GM19455 (cell line): ENCODE measurements at regions not wholly inside any gene's neighbourhood (a gene's known extent, or its start where the extent isn't known, plus 50 kb on each side); places are given as distances from the start of the nearest gene placed in this dataset.

ENCODE experiments used
- ATAC-seq: cut with Tn5 transposase; IDR thresholded peaks from one replicate; pipeline ENCODE4 v1.9.1; 2021; ENCODE audit not compliant: unreplicated experiment

GRCh38 chr5:2196989-2197619, 314.4 kb upstream of the IRX4 start:
- ATAC-seq, result no peak

- no peak for ATAC-seq
Observed at GRCh38 chr5:2196416-2196815, 313.7 kb upstream of the IRX4 start.

GRCh38 chr5:2194949-2195348, 312.2 kb upstream of the IRX4 start:
- no peak for ATAC-seq

- no peak for ATAC-seq
Observed at GRCh38 chr5:2194236-2194555, 311.5 kb upstream of the IRX4 start.

DNA sequence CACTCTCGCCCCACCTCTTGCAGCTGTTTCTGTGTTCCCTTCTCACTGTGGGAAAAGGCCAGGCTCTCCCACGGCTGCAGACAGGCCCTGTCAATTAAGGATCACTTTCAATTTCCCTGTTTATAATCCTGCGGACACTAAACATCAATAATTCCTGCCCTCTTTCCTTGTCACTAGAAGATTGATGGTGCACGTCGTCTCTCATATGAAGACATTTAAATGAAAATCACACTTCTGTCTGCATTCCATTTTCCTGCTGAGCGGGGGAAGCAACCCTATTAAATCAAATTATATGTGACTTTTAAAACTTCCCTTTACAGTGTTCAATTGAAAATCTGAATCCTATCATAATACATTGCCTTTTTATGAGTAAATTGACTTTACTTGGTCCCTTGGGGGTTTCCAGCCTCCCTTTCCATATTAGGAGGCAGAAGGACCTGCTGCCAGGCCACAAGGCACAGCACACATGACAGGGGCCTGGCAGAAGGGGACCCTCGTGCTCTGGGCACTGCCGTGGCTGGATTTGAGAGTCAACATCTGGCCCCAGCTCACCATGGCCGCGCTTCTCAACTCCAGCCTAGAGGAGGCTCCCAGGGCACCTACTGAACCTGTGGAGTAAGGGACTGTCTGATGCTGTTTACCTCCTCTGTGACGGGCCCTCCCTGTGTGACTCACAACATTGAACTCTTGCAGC, 311.0 kb upstream of the IRX4 start:
- no peak for ATAC-seq

DNA sequence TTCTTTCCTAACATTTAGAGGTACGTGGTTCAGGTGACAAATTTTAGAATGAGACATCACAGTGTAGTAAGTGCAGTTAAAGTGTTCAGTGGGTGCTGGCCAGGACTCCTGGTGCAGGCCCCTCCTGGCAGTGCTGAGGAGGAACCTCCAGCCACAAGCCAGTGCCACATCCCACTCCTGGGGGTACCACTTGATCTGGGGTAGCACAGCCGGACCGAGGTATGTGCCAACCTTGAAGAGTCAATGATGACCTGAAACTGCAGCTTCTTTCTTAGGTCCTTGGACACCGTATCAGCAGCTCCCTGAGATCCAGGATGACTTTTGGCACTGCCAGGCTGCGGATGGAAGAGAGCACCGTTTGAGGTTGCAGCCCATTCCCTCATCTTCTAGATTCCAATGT, 310.4 kb upstream of the IRX4 start:
- ATAC-seq, result no peak

DNA sequence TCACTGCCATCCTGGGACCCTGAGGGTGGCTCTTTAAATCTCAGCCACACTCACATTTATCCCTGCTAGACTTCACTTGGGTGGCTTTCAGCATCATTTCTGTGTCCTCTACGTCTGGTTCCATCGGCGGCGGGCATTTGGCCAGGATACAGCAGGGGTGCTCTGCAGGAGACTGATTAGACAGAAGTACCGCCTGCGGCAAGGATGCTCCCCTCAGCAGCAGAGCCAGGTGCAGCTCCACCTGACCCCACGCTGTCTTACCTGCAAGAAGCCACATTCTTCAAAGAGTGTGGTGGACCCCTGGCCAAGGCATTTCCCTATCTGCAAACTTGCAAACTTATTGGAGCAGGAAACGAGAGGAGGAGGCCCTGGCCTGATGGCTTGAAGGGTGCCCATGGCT, 309.8 kb upstream of the IRX4 start:
- ATAC-seq, result no peak

- ATAC-seq, result no peak
Observed at GRCh38 chr5:2191972-2192371, 309.2 kb upstream of the IRX4 start.

DNA sequence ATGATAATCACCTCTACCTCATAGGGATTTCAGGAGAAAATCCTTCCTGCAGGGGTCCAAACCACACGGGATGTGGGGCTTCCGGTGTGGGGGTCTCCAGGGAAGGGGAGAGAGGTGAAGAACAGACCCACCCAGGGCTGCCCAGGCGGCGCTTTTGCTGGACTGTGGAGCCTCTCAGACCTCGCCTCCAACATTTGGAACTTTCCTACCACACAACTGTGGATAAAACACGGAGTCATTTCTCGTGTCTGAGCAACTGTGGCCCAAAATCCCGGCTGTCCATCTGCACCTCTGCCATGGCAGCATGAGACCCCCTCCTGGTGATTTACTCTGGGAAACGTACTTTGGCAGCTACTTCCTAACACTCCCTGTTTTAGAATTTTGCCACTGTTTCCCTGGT, 307.8 kb upstream of the IRX4 start:
- ATAC-seq, result no peak

GRCh38 chr5:2188661-2189060, 305.9 kb upstream of the IRX4 start:
- no peak for ATAC-seq

DNA sequence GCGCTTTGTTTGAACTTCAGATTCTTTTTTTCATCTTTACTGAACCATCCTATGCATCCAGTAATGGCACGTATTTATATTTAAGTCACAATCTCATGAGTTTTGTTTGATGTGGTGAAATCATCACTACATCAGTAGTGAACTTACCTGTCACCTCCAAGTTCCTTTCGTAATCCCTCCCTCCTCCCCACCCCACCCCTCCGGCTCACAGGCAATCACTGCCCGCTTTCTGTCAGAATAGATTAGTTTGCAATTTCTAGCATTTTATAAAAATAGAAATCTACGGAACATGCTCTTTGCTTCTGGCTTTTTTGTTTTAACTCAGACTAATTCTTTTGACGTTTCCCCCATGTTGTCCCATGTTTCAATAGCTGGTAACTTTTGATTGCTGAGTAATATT, 305.4 kb upstream of the IRX4 start:
- no peak for ATAC-seq

DNA sequence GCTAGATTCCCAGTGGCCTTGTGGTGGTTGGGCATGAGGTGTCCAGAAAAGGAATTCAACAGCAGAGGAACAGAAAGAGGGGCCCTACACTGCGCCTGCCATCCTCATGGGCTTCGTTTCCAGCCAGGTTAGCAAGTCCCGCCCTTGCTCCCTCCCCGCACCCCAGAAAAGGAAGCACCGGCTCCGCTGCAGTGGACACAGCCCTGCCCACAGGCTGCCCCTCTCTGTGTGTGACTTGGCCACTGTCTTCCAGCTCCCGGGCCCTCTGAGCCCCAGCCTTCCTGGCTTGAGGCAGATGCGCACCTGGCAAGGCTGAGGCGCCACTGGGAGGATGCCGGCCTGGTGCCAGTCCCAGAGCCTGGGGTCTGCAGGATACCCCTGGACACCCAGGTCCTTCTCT, 305.0 kb upstream of the IRX4 start:
- no peak for ATAC-seq

GRCh38 chr5:2187156-2187555, 304.4 kb upstream of the IRX4 start:
- no peak for ATAC-seq

DNA sequence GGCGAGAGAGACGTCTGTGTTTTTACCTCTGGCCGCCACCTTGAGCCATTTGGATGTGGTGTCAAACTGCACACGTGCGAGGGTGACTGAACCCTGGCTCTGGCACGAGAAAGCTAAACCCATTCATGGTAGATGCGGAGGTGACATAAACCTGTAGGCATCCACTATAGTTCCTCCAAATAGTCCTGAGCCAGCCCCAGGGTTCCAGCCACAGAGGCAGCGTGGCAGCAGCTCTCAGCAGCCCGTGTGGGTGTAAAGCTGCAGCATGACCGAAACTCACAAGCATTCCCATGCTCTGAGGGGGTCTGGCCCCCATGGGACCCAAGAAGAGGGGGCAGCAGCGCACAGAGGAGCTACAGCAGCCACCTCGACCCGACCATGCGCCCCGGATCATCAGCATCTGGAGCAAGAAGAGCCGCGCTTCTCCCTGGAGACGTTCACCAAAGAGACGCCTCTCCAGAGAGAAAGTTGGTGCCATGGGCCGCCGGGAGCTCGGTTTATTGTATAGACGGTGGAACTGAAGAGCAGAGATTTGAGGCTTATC, 303.8 kb upstream of the IRX4 start:
- ATAC-seq, result no peak

GRCh38 chr5:2185646-2186471, 303.1 kb upstream of the IRX4 start:
- ATAC-seq, result no peak

DNA sequence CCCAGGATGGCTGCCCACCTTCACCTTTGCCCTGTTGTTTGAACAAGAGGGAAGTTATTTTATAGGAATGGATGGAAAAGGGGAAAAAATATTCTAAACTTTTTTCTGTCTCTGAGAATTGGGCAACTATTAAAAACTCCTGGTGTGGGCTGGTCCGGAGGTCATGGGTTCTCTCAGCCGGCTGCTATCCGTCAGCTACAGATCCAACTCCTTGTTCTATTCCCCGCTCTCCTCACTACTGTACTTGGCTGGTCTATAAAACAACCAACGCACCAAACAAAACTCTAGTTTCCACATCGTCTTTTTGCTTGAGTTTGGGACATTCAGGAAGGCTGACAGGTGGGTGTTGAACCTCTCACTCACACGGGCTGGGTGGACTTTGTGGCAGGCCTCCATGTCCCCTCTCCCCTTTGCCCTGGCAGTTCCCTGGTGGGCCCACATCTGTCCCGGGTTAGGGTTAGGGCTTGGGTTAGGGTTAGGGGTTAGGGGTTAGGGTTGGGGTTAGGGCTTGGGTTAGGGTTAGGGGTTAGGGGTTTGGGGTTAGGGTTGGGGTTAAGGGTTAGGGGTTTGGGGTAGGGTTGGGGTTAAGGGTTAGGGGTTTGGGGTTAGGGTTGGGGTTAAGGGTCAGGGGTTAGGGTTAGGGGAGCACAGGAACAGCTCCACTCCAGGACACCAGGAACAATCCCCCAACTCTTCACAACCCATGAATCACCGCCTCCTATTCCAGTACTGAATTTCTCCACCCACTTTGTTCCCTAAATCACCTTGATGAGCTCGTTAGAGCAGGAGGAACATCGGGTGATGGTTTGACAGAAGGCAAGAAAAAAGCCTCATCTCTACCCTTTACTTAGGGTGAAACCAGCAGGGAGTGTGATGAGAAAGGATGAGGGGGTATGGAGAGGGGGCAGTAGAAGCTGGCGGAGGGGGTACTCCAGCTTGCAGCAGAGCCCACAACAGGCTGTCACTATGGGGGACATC, 302.1 kb upstream of the IRX4 start:
- ATAC-seq, result no peak

GRCh38 chr5:2184026-2184366, 301.3 kb upstream of the IRX4 start:
- ATAC-seq, result no peak

DNA sequence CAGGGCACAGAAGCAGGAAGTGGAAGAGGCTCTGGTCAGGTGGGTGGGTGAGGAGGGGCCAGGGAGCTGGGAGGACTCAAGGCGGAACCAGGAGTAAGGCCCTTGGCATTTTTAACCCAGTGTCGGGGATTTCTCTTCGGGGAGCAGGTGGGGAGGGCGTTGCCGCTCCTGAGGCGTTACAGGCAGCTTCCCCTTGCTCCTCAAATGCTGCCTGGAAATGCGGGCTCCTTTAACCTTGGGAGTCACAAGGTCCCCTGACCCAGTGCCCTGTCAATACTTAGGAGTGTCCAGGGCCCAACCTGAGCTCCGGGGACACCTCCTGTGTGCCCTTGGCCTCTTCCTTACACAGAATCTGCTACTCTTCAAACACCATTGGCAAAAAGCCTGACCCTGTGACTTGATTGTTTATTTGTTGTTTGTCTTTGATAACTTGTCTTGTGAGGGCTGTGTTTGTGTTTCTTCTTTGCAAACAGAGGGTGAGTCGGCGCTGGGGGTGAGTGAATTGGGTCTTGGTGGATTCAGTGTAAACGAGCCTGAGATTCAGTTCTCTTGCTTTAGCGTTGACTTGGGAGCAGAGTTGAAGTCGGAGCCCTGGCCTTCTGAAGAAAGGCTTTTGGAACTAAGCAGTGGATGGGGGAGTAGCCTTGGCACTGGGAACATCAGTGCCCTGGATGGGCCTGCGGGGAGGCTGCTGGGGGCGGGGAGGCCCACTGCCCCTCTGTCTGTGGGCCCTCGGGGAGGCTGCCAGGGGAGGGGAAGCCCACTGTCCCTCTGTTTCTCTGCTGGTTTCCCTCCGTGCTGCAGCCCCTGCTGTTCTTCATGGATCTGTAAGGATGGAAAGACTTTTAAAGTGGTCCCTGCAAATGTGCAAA, 300.7 kb upstream of the IRX4 start:
- no peak for ATAC-seq

DNA sequence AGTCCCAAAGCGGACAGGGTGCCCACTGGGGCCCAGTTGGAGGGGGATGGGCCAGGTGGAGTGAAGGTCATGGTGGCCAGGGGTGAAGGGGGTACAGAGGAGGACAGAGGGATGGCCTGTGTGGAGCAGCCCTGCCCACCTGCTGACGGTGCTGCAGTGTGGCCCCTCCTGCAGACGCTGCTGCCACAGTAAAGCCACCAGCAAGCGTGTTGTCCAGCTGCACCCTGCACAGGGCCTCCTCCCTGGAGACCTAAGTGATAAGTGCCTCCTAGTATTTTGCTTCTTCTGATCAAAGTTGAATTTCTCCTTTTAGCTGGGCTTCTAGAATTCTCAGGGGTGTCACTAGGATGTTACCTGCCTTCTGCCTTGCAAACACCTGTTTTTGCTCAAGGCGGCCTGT, 299.3 kb upstream of the IRX4 start:
- ATAC-seq, result no peak

GRCh38 chr5:2181557-2181956, 298.8 kb upstream of the IRX4 start:
- no peak for ATAC-seq
